ENCODE measurements at regions not wholly inside any gene's neighbourhood (a gene's known extent, or its start where the extent isn't known, plus 50 kb on each side); places are given as distances from the start of the nearest gene placed in this dataset.
A peak's percentile ranks its signal among the peaks of the same experiment; 100 is the strongest.

DNA sequence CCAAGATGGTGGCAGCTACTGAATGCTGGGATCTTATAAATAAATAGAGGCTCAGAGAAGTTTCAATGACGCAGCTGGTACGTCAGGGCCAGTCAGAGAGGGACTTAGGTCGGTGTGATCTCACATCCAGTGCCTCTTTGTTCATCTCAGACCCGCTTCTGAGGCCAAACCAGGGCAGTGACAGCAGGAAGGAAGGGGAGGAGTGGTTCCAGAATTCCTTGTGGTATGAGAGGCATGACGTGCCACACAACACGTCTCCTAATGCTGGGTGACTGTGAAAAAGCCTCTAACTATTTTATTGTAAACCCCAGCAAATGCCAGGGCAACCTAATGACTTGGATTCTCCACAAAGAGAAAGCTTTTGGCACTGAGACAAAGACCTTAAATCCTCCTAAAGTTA is 423.3 kb downstream of the LPIN1 start:
- no peak overlapping the region for H2AK5ac ChIP-seq (ENCODE audit: low read length)
- no peak overlapping the region for H3K56ac ChIP-seq (ENCODE audit: low read length)
- no peak overlapping the region for H3K9ac ChIP-seq (ENCODE audit: low read length)
- DNase-seq: no peak
- no peaks in the 10 kb centered on the region for H3K4me1 ChIP-seq (ENCODE audit: control insufficient read depth, low read depth, low read length)
- H4K8ac ChIP-seq (ENCODE audit: low read depth, low read length): no peak overlapping the region
- H3K36me3 ChIP-seq (ENCODE audit: control insufficient read depth, insufficient read depth, low read length): no peaks in the 10 kb centered on the region
- no peaks in the 10 kb centered on the region for H3K79me2 ChIP-seq (ENCODE audit: control insufficient read depth, insufficient read depth, low read length)
- H3K18ac ChIP-seq (ENCODE audit: low read length): no peak overlapping the region
- H3K4me3 ChIP-seq (ENCODE audit: low read length): no peak overlapping the region
- H2BK5ac ChIP-seq (ENCODE audit: low read length): no peak overlapping the region
- H3K27me3 ChIP-seq (ENCODE audit: insufficient read depth, low read length, poor library complexity): no peaks in the 10 kb centered on the region
- no peak overlapping the region for H3K27ac ChIP-seq (ENCODE audit: low read depth, low read length)
- H3K4ac ChIP-seq (ENCODE audit: low read depth, low read length): no peak overlapping the region
- H2BK120ac ChIP-seq (ENCODE audit: low read depth, low read length): no peak overlapping the region
- no peak overlapping the region for H4K5ac ChIP-seq (ENCODE audit: low read length)
- H3K79me1 ChIP-seq (ENCODE audit: low read length): no peaks in the 10 kb centered on the region
- H3K4me2 ChIP-seq (ENCODE audit: low read length): no peak overlapping the region
- no peak overlapping the region for H2BK15ac ChIP-seq (replicated peaks; ENCODE audit: low read depth)
- WGBS (ENCODE audit: extremely low coverage, insufficient coverage, low lambda C conversion rate): no CpG with 5 or more reads among the region's 6 CpGs
- no peak overlapping the region for H3K23ac ChIP-seq (ENCODE audit: low read length)

DNA sequence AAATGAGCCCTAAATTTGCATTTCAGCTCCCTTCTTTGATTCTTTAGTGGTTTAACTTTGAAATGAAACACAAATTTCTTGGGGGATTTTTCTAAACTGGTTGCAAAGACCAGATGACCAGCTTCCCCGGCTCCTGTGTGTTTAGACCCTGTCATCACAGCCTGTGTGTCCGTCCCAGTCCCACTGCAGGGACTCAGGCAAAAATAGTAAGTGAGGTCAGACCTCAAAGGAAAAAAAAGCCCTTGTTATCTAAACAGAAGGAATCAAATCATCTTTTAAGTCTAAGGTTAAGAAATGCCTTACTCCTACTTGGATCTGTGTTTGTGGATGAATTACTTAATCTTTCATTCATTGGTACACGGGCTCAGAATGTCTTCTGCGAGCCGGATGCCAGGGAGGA is 423.7 kb downstream of the LPIN1 start:
- no peak for DNase-seq
- no peaks in the 10 kb centered on the region for H3K79me2 ChIP-seq (ENCODE audit: control insufficient read depth, insufficient read depth, low read length)
- no peaks in the 10 kb centered on the region for H3K4me1 ChIP-seq (ENCODE audit: control insufficient read depth, low read depth, low read length)
- no peaks in the 10 kb centered on the region for H3K79me1 ChIP-seq (ENCODE audit: low read length)
- no peak overlapping the region for H3K4ac ChIP-seq (ENCODE audit: low read depth, low read length)
- no peak overlapping the region for H3K23ac ChIP-seq (ENCODE audit: low read length)
- no peak overlapping the region for H2BK15ac ChIP-seq (replicated peaks; ENCODE audit: low read depth)
- no peak overlapping the region for H3K9ac ChIP-seq (ENCODE audit: low read length)
- no peaks in the 10 kb centered on the region for H3K27me3 ChIP-seq (ENCODE audit: insufficient read depth, low read length, poor library complexity)
- H3K56ac ChIP-seq (ENCODE audit: low read length): no peak overlapping the region
- no CpG with 5 or more reads among the region's 5 CpGs for WGBS (ENCODE audit: extremely low coverage, insufficient coverage, low lambda C conversion rate)
- H3K36me3 ChIP-seq (ENCODE audit: control insufficient read depth, insufficient read depth, low read length): no peaks in the 10 kb centered on the region
- no peak overlapping the region for H4K8ac ChIP-seq (ENCODE audit: low read depth, low read length)
- no peak overlapping the region for H2BK120ac ChIP-seq (ENCODE audit: low read depth, low read length)
- no peak overlapping the region for H3K4me2 ChIP-seq (ENCODE audit: low read length)
- H3K18ac ChIP-seq (ENCODE audit: low read length): no peak overlapping the region
- no peak overlapping the region for H2AK5ac ChIP-seq (ENCODE audit: low read length)
- no peak overlapping the region for H4K5ac ChIP-seq (ENCODE audit: low read length)
- no peak overlapping the region for H2BK5ac ChIP-seq (ENCODE audit: low read length)
- H3K4me3 ChIP-seq (ENCODE audit: low read length): no peak overlapping the region
- no peak overlapping the region for H3K27ac ChIP-seq (ENCODE audit: low read depth, low read length)

DNA sequence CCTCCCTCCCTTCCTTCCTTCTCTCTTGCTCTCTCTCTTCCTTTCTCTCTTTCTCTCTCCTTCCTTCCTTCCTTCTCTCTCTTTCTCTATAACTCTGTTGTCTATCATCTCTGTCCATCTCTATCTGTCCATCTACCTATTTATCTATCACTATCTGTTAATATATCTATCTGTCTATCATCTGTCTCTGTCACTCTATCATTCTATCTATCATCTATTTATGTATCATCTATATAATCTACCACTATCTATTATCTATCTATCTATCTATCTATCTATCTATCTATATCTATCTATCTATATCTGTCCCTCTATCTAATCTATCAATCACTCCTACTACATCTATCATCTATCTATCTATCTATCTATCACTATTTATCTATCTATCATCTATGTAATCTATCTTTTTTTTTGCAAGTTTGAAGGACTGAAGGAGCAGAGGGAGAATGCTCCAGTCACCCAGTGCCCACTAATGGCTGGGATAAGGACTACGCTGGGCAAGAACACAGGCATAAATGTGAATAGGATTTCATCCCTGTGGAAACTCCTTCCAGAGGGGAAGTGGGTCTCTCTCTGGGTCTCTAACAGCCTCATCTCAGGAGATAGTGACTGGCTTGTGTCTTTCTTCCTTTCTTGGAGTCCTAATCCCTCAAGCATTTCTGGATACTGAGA is 427.0 kb downstream of the LPIN1 start:
- WGBS (ENCODE audit: extremely low coverage, insufficient coverage, low lambda C conversion rate): no CpG with 5 or more reads among the region's 1 CpG

DNA sequence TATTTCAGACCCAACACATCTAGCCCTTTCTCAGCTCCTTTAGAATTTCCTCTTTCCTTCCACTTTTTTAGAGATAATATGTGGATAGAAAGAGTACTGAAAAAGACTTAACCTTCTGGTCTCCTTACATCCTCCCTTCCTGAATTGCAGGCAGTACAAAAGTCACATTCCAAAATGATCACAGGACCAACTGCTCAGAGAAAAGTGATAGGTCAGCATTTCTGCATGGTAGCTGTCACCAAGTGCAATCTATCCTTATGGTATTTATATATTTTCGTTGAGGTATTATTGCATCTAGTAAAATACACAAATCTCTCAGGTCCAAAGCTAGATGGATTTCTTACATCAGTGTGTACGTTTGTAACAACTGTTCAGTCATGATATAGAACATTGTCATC is 427.5 kb downstream of the LPIN1 start:
- H3K23ac ChIP-seq (ENCODE audit: low read length): no peak overlapping the region
- H3K79me2 ChIP-seq (ENCODE audit: control insufficient read depth, insufficient read depth, low read length): no peaks in the 10 kb centered on the region
- no peak overlapping the region for H3K9ac ChIP-seq (ENCODE audit: low read length)
- no peak overlapping the region for H2BK120ac ChIP-seq (ENCODE audit: low read depth, low read length)
- H3K27me3 ChIP-seq (ENCODE audit: insufficient read depth, low read length, poor library complexity): no peaks in the 10 kb centered on the region
- no peak overlapping the region for H4K5ac ChIP-seq (ENCODE audit: low read length)
- H3K4ac ChIP-seq (ENCODE audit: low read depth, low read length): no peak overlapping the region
- no peak for DNase-seq
- H3K56ac ChIP-seq (ENCODE audit: low read length): no peak overlapping the region
- no peaks in the 10 kb centered on the region for H3K4me1 ChIP-seq (ENCODE audit: control insufficient read depth, low read depth, low read length)
- no peak overlapping the region for H3K4me3 ChIP-seq (ENCODE audit: low read length)
- no peak overlapping the region for H3K18ac ChIP-seq (ENCODE audit: low read length)
- no CpG with 5 or more reads among the region's 2 CpGs for WGBS (ENCODE audit: extremely low coverage, insufficient coverage, low lambda C conversion rate)
- no peak overlapping the region for H2BK15ac ChIP-seq (replicated peaks; ENCODE audit: low read depth)
- no peak overlapping the region for H4K8ac ChIP-seq (ENCODE audit: low read depth, low read length)
- H3K36me3 ChIP-seq (ENCODE audit: control insufficient read depth, insufficient read depth, low read length): no peaks in the 10 kb centered on the region
- no peak overlapping the region for H2AK5ac ChIP-seq (ENCODE audit: low read length)
- H3K79me1 ChIP-seq (ENCODE audit: low read length): no peaks in the 10 kb centered on the region
- H3K27ac ChIP-seq (ENCODE audit: low read depth, low read length): no peak overlapping the region
- H2BK5ac ChIP-seq (ENCODE audit: low read length): no peak overlapping the region
- no peak overlapping the region for H3K4me2 ChIP-seq (ENCODE audit: low read length)

More for the DNA sequence above, 427.0 kb downstream of the LPIN1 start:
- Histone ChIP-seq H3K9ac (ENCODE audit: low read length) (no peak overlapping the region), H2AK5ac (ENCODE audit: low read length) (no peak overlapping the region), H3K79me1 (ENCODE audit: low read length) (no peaks in the 10 kb centered on the region), H3K79me2 (ENCODE audit: control insufficient read depth, insufficient read depth, low read length) (no peaks in the 10 kb centered on the region), H3K18ac (ENCODE audit: low read length) (no peak overlapping the region), H4K5ac (ENCODE audit: low read length) (no peak overlapping the region), H3K4ac (ENCODE audit: low read depth, low read length) (no peak overlapping the region), H3K56ac (ENCODE audit: low read length) (no peak overlapping the region), H3K36me3 (ENCODE audit: control insufficient read depth, insufficient read depth, low read length) (no peaks in the 10 kb centered on the region), H4K8ac (ENCODE audit: low read depth, low read length) (no peak overlapping the region), H2BK5ac (ENCODE audit: low read length) (no peak overlapping the region), H2BK120ac (ENCODE audit: low read depth, low read length) (no peak overlapping the region), H3K27ac (ENCODE audit: low read depth, low read length) (no peak overlapping the region), H3K23ac (ENCODE audit: low read length) (no peak overlapping the region), H2BK15ac (replicated peaks; ENCODE audit: low read depth) (no peak overlapping the region), H3K4me1 (ENCODE audit: control insufficient read depth, low read depth, low read length) (no peaks in the 10 kb centered on the region), H3K4me2 (ENCODE audit: low read length) (no peak overlapping the region), H3K27me3 (ENCODE audit: insufficient read depth, low read length, poor library complexity) (no peaks in the 10 kb centered on the region), H3K4me3 (ENCODE audit: low read length) (no peak overlapping the region)
- DNase-seq: peak; percentile 21

DNA sequence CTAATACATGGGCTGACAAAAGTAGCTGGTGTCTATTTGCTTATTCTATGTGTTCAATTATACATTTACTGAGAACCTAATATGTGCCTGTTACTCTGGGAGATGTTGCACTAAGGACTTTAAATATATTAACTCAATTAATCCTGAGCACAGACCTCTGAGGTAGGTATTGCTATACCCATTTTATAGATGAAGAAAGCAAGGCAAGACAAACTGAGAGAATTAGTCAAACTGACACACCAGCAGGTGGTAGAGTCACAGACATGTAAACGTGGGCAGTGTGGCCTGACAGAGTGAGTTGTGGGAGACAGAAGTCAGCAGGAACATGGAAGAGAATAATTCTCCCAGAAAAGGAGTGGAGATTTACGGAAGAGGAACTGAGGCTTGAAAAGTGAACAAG is 428.9 kb downstream of the LPIN1 start:
- Histone ChIP-seq H3K4me2 (ENCODE audit: low read length) (no peak overlapping the region), H3K23ac (ENCODE audit: low read length) (no peak overlapping the region), H3K18ac (ENCODE audit: low read length) (no peak overlapping the region), H3K36me3 (ENCODE audit: control insufficient read depth, insufficient read depth, low read length) (no peaks in the 10 kb centered on the region), H4K5ac (ENCODE audit: low read length) (no peak overlapping the region), H3K4me1 (ENCODE audit: control insufficient read depth, low read depth, low read length) (no peaks in the 10 kb centered on the region), H3K9ac (ENCODE audit: low read length) (no peak overlapping the region), H2BK15ac (replicated peaks; ENCODE audit: low read depth) (no peak overlapping the region), H2BK120ac (ENCODE audit: low read depth, low read length) (no peak overlapping the region), H2AK5ac (ENCODE audit: low read length) (no peak overlapping the region), H3K79me1 (ENCODE audit: low read length) (no peaks in the 10 kb centered on the region), H3K79me2 (ENCODE audit: control insufficient read depth, insufficient read depth, low read length) (no peaks in the 10 kb centered on the region), H3K27me3 (ENCODE audit: insufficient read depth, low read length, poor library complexity) (no peaks in the 10 kb centered on the region), H3K27ac (ENCODE audit: low read depth, low read length) (no peak overlapping the region), H3K4me3 (ENCODE audit: low read length) (no peak overlapping the region), H2BK5ac (ENCODE audit: low read length) (no peak overlapping the region), H4K8ac (ENCODE audit: low read depth, low read length) (no peak overlapping the region), H3K4ac (ENCODE audit: low read depth, low read length) (no peak overlapping the region), H3K56ac (ENCODE audit: low read length) (no peak overlapping the region)
- no peak for DNase-seq
- no CpG with 5 or more reads among the region's 2 CpGs for WGBS (ENCODE audit: extremely low coverage, insufficient coverage, low lambda C conversion rate)

Measured in mesendoderm (in vitro differentiated cells).